ENCODE measurements at regions not wholly inside any gene's neighbourhood (a gene's known extent, or its start where the extent isn't known, plus 50 kb on each side); places are given as distances from the start of the nearest gene placed in this dataset.

DNA sequence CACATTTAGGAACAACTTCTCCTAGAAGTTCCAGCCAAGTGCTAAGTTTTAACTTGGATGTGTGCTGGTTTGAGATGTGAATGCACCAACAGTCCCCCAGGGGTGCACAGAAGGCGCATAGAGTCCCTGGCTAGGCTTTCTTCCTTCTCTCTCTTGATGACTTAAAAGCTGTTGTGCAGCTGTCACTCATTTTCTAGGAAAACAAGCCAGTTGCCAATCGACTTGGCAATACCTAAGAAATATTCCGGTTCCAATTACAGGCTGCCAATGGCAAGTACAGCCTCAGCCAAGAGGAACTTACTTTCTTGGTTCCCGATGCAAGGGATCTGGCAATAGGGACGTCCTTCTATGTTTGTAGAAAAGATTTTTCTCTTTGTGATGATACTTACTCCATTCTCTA, 266.6 kb upstream of the EEF2KMT start:
- TF ChIP-seq CEBPB (IDR thresholded peaks at IDR 0.05; ENCODE audit: low read depth) (no peak), POLR2AphosphoS5 (IDR thresholded peaks at IDR 0.05; ENCODE audit: low read depth, low read length) (no peak), POLR2A (IDR thresholded peaks at IDR 0.05; ENCODE audit: borderline replicate concordance, extremely low read depth, insufficient read depth, insufficient read length) (no peak), SIN3A (IDR thresholded peaks at IDR 0.05; ENCODE audit: low read depth) (no peak), ZNF274 (IDR thresholded peaks at IDR 0.05; ENCODE audit: low read depth, low read length) (no peak), SP1 (IDR thresholded peaks at IDR 0.05; ENCODE audit: low read depth) (no peak), EZH2phosphoT487 (IDR thresholded peaks at IDR 0.05; ENCODE audit: borderline replicate concordance) (no peak)
- TF ChIP-seq, protein P1, sequence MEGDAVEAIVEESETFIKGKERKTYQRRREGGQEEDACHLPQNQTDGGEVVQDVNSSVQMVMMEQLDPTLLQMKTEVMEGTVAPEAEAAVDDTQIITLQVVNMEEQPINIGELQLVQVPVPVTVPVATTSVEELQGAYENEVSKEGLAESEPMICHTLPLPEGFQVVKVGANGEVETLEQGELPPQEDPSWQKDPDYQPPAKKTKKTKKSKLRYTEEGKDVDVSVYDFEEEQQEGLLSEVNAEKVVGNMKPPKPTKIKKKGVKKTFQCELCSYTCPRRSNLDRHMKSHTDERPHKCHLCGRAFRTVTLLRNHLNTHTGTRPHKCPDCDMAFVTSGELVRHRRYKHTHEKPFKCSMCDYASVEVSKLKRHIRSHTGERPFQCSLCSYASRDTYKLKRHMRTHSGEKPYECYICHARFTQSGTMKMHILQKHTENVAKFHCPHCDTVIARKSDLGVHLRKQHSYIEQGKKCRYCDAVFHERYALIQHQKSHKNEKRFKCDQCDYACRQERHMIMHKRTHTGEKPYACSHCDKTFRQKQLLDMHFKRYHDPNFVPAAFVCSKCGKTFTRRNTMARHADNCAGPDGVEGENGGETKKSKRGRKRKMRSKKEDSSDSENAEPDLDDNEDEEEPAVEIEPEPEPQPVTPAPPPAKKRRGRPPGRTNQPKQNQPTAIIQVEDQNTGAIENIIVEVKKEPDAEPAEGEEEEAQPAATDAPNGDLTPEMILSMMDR (IDR thresholded peaks at IDR 0.05 in 2 of 3, conservative IDR thresholded peaks at IDR 0.05 in 1 of 3; ENCODE audit: borderline replicate concordance in 1 of 3, insufficient read depth in 1 of 3, low read depth in 2 of 3, low read length in 2 of 3), result no peak
- TF ChIP-seq, protein P2, sequence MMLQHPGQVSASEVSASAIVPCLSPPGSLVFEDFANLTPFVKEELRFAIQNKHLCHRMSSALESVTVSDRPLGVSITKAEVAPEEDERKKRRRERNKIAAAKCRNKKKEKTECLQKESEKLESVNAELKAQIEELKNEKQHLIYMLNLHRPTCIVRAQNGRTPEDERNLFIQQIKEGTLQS (IDR thresholded peaks at IDR 0.05), result no peak
- TF ChIP-seq, protein P3, sequence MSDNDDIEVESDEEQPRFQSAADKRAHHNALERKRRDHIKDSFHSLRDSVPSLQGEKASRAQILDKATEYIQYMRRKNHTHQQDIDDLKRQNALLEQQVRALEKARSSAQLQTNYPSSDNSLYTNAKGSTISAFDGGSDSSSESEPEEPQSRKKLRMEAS (IDR thresholded peaks at IDR 0.05), result no peak
